ENCODE measurements at regions not wholly inside any gene's neighbourhood (a gene's known extent, or its start where the extent isn't known, plus 50 kb on each side); places are given as distances from the start of the nearest gene placed in this dataset.
"Not testable (repeated sequence)": the region's sequence is repeated elsewhere in the genome, so short reads cannot be mapped to it uniquely, and the experiment has no call there.

- no peak for DNase-seq (ENCODE audit: low read depth, low spot score)
These were observed 881.5 kb upstream of the SLC35B3 start for GRCh38 chr6:9316831-9317230.

GRCh38 chr6:9315966-9316650 is 880.8 kb upstream of the SLC35B3 start:
- no peak for DNase-seq (ENCODE audit: low read depth, low spot score)

GRCh38 chr6:9308284-9308683 is 872.9 kb upstream of the SLC35B3 start:
- DNase-seq (ENCODE audit: low read depth, low spot score), result no peak

GRCh38 chr6:9307786-9308185 is 872.4 kb upstream of the SLC35B3 start:
- DNase-seq (ENCODE audit: low read depth, low spot score), result no peak

- no peak for DNase-seq (ENCODE audit: low read depth, low spot score)
These were observed 871.8 kb upstream of the SLC35B3 start for GRCh38 chr6:9307187-9307586.

- DNase-seq (ENCODE audit: low read depth, low spot score), result no peak
These were observed 860.3 kb upstream of the SLC35B3 start for GRCh38 chr6:9295644-9296043.

GRCh38 chr6:9292975-9293374 is 857.6 kb upstream of the SLC35B3 start:
- DNase-seq (ENCODE audit: low read depth, low spot score), result peak; percentile 78

- not testable (repeated sequence) for DNase-seq (ENCODE audit: low read depth, low spot score)
These were observed 855.0 kb upstream of the SLC35B3 start for GRCh38 chr6:9290342-9290741.

GRCh38 chr6:9272671-9273070 is 837.3 kb upstream of the SLC35B3 start:
- no peak for DNase-seq (ENCODE audit: low read depth, low spot score)

GRCh38 chr6:9266741-9267140 is 831.4 kb upstream of the SLC35B3 start:
- DNase-seq (ENCODE audit: low read depth, low spot score), result no peak

GRCh38 chr6:9257215-9257614 is 821.9 kb upstream of the SLC35B3 start:
- no peak for DNase-seq (ENCODE audit: low read depth, low spot score)

GRCh38 chr6:9254251-9254650 is 818.9 kb upstream of the SLC35B3 start:
- DNase-seq (ENCODE audit: low read depth, low spot score), result no peak

- DNase-seq (ENCODE audit: low read depth, low spot score), result no peak
These were observed 817.5 kb upstream of the SLC35B3 start for GRCh38 chr6:9252799-9253198.

- peak; percentile 81 for DNase-seq (ENCODE audit: low read depth, low spot score)
These were observed 815.5 kb upstream of the SLC35B3 start for GRCh38 chr6:9250852-9251251.

GRCh38 chr6:9248133-9248532 is 812.8 kb upstream of the SLC35B3 start:
- DNase-seq (ENCODE audit: low read depth, low spot score), result no peak

- no peak for DNase-seq (ENCODE audit: low read depth, low spot score)
These were observed 805.5 kb upstream of the SLC35B3 start for GRCh38 chr6:9240861-9241260.

- no peak for DNase-seq (ENCODE audit: low read depth, low spot score)
These were observed 801.1 kb upstream of the SLC35B3 start for GRCh38 chr6:9236443-9236842.

GRCh38 chr6:9233686-9234085 is 798.3 kb upstream of the SLC35B3 start:
- DNase-seq (ENCODE audit: low read depth, low spot score), result no peak

- DNase-seq (ENCODE audit: low read depth, low spot score), result no peak
These were observed 797.9 kb upstream of the SLC35B3 start for GRCh38 chr6:9233226-9233625.

GRCh38 chr6:9225441-9225871 is 790.1 kb upstream of the SLC35B3 start:
- DNase-seq (ENCODE audit: low read depth, low spot score), result peak; percentile 64

GRCh38 chr6:9224539-9224938 is 789.2 kb upstream of the SLC35B3 start:
- DNase-seq (ENCODE audit: low read depth, low spot score), result peak; percentile 5

- DNase-seq (ENCODE audit: low read depth, low spot score), result not testable (repeated sequence)
These were observed 778.4 kb upstream of the SLC35B3 start for GRCh38 chr6:9213717-9214116.

GRCh38 chr6:9208966-9209365 is 773.6 kb upstream of the SLC35B3 start:
- no peak for DNase-seq (ENCODE audit: low read depth, low spot score)

GRCh38 chr6:9205645-9206044 is 770.3 kb upstream of the SLC35B3 start:
- no peak for DNase-seq (ENCODE audit: low read depth, low spot score)

Data from astrocyte of the hippocampus (primary cell).